GM12875 (cell line): ENCODE measurements at regions not wholly inside any gene's neighbourhood (a gene's known extent, or its start where the extent isn't known, plus 50 kb on each side); places are given as distances from the start of the nearest gene placed in this dataset.

ENCODE experiments used
- H3K4me3 ChIP-seq: one replicate; pipeline ENCODE4 v1.5.1; 2011; ENCODE audit warnings: low read depth, low read length, control low read depth
- TF ChIP-seq, protein P1 (sequence below): IDR thresholded peaks from 2 replicates; pipeline ENCODE4 v1.5.1; 2011; ENCODE audit warnings: low read depth, mild to moderate bottlenecking, control low read depth, inconsistent platforms, low read length, moderate library complexity, borderline replicate concordance; ENCODE audit not compliant: insufficient read depth

DNA sequence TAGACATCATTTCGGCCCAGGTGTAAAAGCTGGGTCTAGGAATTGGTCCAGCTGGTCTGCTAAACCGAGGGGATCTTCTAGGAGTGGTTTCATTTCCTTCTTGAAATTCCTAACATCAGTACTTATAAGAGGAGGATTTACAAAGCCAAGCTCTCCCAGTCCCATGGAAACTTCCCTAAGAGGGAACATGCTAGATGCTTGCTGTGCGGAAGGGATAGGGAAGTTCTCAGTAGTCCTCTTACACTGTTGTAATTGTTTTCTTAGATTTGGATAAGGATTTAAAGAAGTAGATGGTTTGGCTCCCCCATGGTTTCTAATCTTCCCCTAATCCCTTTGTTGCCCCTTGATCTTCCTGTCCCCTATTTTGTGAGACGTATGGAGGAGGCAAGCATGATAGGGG lies 89.7 kb upstream of the XCR1 start:
- TF ChIP-seq, protein P1, sequence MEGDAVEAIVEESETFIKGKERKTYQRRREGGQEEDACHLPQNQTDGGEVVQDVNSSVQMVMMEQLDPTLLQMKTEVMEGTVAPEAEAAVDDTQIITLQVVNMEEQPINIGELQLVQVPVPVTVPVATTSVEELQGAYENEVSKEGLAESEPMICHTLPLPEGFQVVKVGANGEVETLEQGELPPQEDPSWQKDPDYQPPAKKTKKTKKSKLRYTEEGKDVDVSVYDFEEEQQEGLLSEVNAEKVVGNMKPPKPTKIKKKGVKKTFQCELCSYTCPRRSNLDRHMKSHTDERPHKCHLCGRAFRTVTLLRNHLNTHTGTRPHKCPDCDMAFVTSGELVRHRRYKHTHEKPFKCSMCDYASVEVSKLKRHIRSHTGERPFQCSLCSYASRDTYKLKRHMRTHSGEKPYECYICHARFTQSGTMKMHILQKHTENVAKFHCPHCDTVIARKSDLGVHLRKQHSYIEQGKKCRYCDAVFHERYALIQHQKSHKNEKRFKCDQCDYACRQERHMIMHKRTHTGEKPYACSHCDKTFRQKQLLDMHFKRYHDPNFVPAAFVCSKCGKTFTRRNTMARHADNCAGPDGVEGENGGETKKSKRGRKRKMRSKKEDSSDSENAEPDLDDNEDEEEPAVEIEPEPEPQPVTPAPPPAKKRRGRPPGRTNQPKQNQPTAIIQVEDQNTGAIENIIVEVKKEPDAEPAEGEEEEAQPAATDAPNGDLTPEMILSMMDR: no peak
- H3K4me3 ChIP-seq: no peak overlapping the region

DNA sequence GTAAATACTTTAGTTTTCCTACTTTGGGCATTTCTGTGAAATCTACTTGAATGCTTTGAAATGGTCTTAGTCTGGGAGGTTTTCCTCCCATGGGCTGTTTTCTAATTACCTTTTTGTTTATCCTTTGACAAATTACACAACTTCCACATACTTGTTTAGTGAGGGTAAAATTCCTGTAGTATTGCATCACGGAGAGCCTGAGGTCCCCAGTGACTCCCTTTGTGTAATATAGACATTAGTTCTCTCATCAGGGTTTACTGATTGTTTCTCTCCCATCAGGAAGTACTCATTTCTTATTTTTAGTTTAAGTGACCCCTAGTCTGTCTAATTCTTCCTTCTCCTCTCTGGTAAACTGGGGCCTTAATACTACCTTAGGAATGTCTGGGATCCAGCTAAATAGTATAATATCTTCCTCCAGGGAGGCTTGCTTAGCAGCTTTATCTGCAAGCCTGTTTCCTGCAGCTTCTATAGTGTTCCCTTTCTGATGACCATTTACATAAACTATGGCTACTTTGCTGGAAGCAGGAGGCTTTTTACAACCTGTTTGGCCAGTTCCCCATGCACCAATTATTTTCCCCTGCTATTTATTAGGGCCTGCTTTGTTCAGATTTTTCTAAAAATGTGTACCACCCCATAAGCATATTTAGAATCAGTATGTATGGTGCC lies 87.2 kb upstream of the XCR1 start:
- TF ChIP-seq, protein P1: no peak
- H3K4me3 ChIP-seq: no peak overlapping the region

DNA sequence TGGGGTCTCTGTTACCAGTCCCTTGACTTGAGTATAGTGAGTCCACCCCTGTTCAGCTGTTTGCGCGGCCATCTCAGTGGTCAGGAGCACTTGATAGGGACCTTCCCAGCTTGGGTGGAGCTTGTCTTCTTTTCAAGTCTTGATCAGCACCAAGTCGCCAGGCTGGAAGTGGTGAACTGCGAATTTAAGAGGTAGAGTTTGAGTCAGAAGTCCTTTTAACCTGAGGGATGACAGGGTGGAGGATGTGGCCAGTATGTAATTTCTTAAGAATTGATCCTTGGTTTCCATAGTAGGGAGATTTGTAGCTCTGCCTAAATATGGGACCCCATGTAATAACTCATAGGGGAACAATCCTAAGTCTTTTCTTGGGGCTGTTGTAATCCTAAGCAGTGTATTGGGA lies 86.3 kb upstream of the XCR1 start:
- TF ChIP-seq, protein P1: no peak
- no peak overlapping the region for H3K4me3 ChIP-seq

DNA sequence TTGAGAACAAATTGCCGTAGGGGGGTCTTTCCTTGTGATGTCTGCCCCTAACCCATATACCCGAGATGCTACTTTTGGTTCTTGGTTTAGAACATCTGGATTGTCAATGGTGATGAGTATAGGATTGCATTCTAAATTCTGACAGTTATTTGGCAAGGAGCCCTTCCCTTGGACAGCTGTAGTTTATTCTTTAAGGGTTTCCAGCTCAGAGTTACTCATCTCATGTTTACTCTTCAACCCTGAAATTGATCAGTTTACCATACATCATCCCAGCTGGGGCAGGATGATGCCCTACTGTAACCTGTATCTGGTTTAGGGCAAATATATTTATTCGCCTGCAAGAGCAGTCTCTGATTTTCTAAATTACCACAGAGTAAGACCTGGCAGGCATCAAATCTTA lies 85.7 kb upstream of the XCR1 start:
- TF ChIP-seq, protein P1: no peak
- no peak overlapping the region for H3K4me3 ChIP-seq

DNA sequence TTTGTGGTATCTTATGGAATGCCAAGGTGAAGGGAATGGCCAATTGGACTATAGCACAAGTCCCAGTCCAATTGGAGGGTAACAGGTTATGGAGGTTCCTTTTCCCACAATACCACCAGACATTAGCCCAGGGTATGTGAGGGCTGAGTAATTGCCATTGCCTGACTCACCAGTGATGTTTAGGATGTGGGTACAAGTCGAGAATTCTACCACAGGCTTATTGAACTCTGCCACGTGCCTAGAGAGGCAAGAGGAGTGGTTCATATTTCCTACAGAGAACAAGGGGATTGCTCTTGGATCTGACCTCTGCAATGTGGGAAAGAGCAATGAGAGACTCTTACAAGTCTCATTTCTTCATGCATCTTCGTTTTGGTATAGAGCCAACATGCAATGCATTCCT lies 85.0 kb upstream of the XCR1 start:
- no peak overlapping the region for H3K4me3 ChIP-seq
- TF ChIP-seq, protein P1: no peak

DNA sequence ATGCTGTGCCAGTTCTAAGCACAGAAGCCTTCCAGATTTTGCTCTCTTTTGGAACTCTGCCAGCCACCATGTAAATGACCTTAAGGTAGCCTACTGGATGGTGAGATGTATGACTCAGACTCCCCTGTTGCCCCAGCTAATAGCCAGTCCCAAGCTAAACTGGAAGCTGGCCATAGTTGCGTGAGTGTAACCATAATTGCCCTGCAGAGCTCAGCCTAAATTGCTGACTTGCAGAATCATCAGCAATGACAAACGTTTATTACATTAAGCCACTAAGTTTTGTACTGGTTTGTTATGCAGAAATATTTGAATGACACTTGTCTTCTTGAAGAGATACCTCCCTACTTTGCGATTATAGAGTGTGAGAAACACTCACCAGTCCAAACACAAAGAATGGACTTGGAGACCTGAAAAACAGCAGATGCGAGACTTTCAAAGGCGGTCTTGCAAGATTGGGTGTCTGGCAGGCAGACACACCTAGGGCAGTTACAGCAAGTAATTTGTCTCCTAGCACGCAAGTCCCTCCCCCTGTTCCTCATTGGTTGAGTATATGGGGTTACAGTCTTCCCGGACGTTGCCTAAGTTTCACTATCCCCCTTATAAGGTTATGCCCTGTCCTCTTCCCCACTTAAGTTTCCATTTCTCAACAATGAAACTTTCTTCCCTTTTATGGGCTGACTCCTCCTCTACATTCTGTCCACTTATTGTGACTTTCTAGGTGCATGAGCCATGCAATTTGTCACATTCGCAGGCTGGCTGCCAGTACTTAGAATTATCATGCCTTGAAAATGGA lies 83.6 kb upstream of the XCR1 start:
- TF ChIP-seq, protein P1: no peak
- no peak overlapping the region for H3K4me3 ChIP-seq

DNA sequence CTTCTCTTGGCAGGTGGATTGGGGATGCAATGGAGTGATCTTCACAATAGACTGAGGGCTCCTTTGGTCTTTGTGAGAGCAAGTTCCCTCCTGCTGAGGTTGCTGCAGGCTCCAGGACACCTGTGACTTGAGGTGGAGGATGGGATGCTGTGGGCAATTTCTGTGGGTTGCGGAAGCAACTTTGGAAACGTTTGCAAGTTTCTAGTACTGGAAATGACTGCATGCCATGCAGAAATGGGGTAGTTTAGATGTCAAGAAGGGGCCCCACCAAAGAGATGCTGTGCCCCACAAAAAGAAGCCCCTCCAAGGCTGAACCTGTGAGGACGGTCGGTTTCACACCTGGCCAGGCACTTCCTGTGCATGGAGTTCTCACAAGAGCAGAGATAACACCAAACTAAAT lies 80.4 kb upstream of the XCR1 start:
- H3K4me3 ChIP-seq: no peak overlapping the region
- TF ChIP-seq, protein P1: no peak
